CD4-positive, alpha-beta T cell treated with Interleukin-1 beta for 1 hour (primary cell): ENCODE measurements at regions not wholly inside any gene's neighbourhood (a gene's known extent, or its start where the extent isn't known, plus 50 kb on each side); places are given as distances from the start of the nearest gene placed in this dataset.
"Not testable (repeated sequence)": the region's sequence is repeated elsewhere in the genome, so short reads cannot be mapped to it uniquely, and the experiment has no call there.

ENCODE experiments used
- DNase-seq, 2 donors: peaks; one replicate each; pipeline ENCODE4 v3.0.0-alpha.2; 2020 to 2022

DNA sequence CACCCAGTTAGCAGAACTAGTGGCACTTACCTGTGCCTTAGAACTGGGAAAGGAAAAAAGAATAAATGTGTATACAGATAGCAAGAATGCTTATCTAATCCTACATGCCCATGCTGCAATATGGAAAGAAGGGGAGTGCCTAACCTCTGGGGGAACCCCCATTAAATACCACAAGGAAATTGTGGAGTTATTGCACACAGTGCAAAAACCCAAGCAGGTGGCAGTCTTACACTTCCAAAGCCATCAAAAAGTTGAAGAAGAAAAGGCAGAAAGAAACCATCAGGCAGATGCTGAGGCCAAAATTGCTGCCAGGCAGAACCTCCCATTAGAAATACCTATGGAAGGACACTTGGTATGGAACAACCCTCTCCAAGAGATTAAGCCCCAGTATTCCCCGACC is 246.1 kb upstream of the BTG1 start:
- peak in 1 of 2 donors; percentile 34 for DNase-seq

DNA sequence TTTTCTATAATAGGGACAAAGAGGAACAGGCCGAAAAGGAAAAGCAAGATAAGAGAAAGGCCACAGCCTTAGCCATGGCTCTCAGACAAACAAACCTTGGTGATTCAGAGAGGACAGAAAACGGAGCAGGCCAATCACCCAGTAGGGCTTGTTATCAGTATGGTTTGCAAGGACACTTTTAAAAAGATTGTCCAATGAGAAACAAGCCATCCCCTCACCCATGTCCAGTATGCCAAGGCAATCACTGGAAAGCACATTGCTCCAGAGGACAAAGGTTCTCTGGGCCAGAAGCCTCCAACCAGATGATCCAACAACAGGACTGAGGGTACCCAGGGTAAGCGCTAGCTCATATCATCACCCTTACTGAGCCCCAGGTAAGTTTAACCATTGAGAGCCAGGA is 243.8 kb upstream of the BTG1 start:
- no peak for DNase-seq

DNA sequence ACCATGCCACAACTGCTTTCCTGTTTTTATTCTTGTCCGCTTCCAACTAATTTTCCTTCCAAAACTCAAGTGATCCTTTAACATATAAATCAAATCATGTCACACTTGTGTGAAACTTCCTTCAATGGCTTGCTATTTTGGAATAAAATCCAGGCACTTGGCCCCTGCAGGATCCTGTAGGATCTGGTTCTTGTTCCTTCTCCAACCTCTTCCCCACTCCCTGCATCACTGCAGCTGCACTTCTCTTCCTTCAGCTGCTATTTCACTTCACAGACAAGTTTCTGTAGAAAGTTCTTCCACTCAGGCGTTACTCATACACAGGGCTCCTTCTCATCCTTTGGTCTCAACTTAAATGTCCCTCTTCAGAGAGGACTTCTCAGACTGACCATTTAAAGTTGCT is 239.7 kb upstream of the BTG1 start:
- DNase-seq, result no peak

DNA sequence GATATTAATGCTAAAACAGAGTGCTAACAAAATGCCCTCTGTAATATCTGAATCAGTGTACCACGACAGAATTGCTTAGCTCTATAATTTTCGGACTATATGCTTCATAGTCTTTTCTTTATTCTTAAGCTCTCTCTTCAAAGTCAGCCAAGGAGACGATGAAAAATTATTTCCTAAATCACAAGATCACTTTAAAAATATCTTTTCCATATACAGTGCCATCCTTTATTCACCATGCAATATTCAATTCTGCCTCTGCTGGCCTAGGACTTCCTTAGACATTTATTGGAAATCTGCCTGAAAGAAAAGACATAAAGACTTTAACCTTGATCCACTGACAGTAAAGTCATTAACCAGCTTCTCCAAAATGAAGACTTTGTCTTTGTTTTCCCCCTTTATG is 238.9 kb upstream of the BTG1 start:
- DNase-seq, result no peak

DNA sequence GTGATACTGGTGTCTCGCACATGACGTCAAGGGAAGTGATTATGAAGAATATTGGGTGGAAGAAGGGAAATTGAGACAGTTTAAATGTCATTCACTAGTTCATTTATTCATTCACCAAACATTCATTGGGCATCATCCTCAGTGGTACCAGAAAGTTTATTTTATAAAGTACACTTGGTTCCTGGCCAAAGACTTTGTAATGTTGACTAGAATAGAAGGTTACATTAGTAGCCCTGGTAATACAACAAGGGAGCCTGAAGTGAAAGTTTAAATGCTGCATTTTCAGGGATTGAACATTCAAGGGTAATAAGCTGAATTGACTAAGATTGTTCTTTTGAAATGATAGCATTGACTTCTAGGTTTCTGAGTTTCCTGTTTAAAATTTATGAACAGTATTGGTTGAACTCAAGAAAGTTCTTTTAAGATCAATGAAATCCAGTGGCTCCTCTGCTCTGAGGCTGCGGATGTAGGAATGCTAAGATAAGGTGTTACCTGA is 236.8 kb upstream of the BTG1 start:
- DNase-seq, result no peak

DNA sequence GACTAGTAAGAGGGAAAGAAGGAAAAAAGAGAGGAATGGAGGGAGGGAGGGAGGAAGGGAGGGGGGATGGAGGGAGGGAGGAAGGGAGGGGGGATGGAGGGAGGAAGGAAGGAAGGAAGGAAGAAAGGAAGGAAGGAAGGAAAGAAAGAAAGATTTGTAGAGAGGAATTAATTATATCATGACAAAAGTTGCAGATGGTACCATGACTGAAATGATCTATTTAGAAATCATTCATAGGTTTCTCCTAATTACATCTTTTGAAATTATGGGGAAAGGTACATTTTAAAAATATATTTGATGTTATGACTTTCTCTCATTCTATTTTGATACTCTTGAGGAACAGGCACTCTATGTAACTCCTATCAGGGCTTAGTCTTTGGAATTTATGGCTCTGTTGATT is 236.2 kb upstream of the BTG1 start:
- DNase-seq, result no peak

DNA sequence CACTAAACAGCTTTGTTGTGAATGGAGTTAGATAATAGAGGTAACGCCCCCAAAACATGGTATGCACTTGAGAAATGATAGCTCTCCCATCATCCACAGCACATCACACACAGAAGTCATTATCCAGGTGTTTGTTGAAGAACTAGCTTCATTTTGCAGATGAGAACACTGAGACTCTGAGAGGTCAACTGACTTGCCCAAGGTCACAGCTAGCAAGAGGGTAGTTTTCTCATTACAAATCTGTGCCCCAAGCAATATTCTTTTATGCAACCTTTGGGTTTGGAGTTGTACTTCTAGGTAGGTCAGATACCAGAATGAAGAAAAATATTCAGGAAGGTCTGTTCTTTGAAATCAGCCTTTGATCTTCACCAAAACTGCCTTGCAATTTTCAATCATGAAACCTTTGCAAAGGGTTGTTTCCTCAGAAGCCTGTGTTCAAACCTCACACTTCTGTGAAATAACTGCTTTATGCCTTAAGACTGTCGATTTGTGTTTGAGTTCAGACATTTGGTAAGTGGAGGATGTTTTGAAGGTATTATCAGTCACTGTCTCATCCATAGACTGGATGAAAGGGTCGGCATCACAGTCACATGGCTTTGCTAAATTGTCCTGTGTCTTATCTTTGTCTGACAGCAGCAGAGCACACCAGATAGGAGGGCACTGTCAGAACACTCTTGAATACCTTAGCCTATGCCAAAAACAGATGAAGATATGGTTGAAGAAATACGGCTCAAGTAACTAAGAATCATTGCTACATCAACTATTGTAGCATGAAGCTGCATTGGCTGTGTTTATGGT is 233.2 kb upstream of the BTG1 start:
- no peak for DNase-seq

DNA sequence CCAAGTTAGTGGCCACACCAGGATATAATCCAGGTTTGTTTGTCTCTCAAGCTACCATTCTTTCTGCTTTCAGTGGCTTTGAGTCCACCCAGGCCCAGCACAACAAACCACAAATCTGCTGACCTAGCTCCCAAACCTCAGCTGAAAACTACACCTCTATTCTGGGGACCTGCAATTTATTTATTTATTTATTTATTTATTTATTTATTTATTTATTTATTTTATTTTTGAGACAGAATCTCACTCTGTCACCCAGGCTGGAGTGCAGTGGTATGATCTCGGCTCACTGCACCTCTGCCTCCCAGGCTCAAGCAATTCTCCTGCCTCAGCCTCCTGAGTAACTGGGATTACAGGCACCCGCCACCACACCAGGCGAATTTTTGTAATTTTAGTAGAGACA is 229.9 kb upstream of the BTG1 start:
- not testable (repeated sequence) for DNase-seq

DNA sequence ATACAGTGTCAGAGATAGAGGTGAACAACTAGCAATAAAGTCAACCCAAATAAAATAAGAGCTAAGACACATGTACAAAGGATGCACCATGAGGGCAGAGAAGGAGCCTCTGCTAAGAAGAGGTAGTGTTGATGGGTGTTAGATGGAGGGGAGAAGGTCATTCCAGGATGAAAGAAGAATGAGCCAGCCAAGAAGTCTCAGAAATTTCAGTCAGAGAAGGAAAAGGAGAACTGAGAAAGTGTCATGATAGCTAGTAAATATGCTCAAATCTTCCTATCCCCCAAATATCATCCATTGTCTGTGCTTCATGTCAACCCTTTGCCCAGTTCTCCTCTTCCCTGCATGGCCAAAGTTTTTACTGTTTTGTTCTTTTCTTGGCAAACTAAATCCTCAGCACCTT is 225.2 kb upstream of the BTG1 start:
- DNase-seq, result no peak

DNA sequence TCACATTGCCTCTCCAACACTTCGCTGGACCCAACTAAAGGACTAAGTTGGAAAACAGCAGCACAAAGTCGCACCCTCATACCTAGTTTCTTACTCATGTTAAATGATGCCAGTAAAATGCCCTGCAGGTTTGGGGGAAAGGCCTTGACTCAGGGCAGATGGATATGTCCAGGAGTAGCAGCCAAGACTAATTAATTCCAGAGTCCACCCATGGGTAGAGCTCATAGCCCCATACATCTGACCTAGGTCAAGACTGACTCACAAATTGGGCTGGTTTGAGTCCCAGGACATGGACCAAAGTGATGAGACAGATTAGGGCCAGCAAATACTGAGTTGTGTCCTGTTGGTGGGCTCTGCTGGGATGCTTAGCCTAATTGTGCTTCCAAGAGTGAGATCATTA is 224.0 kb upstream of the BTG1 start:
- DNase-seq, result no peak

DNA sequence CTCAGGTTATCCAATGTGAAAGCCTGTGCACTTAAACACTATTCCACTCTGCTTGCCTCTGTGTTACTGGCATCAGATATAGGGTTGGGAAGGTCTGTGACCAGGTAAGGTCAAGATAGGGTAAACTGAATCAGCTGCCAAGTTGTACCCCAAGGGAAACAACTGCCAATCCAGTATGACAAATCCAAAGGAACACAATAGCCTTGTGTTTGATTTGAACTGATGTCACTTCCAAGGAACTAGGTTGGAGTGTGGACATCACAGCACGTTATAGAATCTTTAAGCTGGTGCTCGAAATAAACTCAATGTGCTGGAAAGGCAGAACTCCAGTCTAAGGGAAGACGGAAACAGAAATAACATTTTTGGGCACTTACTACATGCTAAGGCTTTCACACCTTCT is 223.4 kb upstream of the BTG1 start:
- no peak for DNase-seq

DNA sequence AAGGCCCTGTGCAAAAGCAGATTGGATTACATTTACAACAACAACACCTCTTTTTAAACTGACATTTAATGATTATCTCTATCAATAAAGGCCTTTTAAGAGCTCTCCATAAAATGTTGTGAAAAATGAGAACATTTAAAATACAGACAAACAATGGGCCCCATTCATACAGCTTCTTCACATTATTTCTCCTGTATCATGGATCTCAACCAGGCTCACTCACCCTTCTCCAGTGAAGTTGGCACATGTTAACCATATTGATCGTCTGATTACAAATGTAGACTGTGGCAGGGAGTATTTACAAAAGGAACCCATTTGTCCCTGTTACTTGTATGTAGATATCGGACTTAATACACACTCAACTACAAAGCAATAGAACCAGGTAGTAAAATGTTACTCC is 220.2 kb upstream of the BTG1 start:
- DNase-seq, result no peak

DNA sequence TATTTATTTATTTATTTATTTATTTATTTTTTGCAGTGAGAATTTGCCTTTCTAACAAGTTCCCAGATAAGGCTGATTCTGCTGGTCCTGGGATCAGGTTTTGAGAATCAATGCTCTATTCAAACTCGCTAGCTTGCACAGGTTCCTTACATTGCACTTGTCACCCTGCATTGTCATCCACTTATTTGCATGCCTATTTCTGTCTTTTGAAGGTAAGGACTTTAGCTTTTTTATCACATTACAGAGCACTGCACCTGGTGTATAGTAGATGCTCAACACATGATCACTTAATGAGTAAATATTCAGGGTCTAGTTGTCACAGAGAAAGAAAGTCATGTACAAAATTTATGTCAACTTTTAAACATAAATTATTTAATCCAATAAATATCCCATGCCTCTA is 219.7 kb upstream of the BTG1 start:
- no peak for DNase-seq

DNA sequence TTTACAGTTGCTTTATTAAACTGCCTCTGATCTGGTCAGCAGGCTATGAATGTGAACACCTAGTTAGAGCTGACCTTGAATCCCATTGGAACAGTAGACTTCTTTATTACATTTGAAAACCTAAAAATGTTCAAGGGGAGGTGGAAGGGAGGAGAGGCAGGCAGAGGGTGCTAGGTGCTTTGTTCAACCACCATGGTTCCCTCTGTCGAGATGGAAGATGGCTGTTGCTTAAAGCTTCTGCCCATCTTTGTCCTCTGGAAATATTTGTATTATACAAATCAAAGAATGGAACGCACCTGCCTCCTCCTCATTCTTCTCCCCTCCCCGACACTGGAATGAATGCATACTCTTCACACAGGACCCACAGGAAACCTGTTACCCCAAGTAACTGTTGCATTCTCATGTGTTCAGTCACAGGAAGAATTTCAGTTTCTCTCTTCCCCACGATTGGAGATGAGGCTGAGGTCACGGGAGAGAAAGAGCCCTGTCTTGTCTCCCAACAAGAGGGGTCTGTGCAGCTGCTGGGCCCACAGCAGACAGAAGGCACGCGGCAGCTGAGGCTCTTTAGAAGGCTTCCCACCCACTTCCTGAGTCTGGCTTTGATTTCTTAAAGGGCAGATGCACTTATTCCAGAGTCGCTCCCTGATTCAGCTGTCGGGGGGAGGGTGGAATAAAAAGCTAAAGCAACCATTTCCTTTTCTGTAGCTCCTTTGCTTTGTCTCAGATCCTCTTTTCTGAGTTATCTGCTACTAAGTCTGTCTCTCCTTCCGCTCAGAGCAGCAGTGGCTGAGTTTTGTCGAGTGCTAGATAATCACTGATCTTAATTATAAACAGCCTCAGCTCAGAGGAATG is 217.9 kb upstream of the BTG1 start:
- peak; percentile 59 to 62 for DNase-seq

DNA sequence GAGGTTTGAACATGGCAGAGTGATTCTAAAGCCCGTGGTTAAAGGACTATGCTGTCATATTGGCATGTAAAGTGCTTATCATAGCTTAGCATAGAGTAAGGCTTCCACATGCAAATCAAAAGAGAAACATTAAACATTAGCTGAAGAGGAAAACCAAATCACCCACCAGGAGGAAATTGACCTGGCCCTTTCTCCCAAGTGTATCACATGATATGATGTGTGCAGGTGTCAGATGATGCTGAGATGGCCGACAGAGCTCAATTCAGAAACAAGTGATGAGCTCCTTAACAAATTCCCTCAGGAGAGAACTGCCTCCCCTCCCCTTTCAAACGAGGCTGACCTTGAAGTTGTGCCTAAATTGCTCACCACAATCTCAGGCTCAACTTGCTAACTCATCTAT is 217.1 kb upstream of the BTG1 start:
- DNase-seq, result peak; percentile 38 to 42

DNA sequence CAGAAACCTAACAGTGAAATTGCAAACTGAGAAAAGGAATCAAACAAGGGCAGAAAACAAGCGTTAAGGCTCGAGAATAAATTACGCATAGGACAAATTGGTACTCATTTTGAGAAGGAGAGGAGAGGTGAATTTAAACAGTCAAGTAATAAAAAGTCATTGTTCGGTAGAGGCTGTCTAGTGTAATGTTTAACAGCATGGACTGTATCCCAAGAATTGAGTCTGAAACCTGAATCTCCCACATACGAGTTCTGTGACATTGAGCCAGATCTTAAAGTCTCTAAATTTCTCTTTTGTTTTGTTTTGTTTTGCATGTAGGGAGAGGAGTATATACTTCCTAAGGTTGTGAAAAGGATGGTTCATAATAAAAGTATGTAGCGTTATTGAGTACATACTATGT is 216.5 kb upstream of the BTG1 start:
- DNase-seq, result no peak

DNA sequence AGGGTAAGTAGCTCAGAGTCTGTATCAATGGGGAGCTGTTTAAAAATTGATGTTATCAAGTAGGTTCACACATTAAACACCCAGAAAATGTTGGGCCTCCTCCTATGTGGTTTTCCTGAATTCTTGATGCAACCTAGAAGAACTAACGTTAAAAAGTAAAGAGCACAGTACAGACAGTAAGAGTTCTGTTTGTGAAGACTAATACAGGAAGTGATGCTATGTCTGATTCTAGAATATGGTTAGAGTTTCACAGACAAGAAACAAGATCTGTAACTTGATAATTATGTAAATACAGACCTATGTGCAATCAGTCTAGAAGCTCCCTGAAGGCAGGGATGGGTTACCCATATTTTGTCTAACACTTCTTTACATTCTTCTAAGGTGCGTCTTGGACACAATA is 214.9 kb upstream of the BTG1 start:
- DNase-seq, result peak in 1 of 2 donors; percentile 61

DNA sequence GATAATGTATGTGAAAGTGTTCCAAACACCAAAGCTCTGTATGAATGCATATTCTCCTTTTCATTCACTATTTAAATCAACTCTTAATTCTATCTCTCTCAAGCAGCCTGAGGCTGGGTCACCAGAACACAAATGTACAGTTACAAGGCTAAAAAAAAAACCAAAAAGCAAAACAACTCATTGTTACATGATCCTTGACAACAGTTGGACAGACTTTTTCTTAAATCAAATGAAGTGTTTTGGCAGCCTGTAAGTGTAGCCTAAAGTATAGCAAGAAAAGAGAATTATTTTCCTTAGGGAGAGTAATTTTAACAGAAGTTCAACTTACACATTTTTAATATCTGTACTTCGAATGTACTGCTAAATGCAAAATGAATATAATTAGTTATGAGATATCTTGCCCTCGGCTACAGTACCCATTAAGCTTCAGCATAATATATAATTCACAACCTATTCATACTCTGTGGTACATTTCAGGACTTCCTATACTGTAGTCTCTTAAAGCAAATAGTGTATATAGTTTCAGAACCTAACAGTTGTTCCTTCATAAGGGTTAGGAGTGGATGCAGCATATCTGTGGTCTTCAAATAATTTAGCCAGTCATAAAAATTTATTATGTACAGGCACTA is 214.0 kb upstream of the BTG1 start:
- DNase-seq, result no peak

DNA sequence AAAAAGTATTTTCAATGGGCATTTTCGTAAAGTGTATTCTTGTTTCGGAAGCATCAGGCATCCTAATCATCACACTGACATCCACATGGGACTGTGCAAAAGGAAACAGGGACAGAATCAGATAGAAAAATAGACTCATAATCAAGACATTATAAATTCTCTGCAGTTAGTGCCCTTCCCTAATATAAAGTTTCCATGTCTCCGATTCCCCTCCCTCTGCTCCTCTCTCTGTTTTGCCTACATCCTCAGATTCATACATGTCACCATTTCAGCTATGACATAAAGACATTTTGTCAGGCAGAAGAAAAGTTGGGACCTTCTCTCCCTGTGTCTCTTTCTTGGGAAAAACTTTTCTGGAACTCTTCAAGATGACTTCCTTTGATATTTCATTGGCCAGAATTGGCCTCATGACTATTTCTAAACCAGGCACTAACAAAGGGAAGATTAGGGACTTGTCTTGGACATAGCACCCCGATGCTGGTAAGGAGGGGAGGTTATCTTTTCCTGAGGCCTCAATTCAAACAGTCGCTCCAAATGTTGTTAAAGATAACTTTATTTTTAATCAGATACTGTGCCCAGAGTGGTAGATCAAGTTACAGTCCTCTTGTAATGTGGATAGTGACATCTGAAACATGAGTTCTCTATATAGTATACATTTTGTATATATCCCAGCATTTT is 212.1 kb upstream of the BTG1 start:
- no peak for DNase-seq

DNA sequence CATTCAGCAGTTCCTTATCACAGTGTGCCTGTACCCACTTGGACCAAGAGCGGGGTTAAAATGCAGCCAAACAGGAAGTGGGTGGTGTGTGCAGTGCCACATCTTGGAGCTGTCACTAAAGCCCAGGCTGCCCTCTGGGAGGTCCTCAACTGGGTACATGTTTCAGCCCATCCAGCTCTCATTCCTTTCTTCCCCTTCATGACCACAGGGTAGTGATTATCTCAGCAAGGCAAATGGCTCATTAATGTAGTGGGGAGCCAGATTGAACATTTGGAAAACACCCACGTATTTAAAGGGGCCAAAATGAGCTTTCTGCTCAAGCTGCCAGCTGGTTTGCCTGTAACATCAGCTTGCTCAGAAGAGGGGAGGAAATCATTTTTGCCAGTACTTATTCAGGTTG is 210.8 kb upstream of the BTG1 start:
- no peak for DNase-seq

DNA sequence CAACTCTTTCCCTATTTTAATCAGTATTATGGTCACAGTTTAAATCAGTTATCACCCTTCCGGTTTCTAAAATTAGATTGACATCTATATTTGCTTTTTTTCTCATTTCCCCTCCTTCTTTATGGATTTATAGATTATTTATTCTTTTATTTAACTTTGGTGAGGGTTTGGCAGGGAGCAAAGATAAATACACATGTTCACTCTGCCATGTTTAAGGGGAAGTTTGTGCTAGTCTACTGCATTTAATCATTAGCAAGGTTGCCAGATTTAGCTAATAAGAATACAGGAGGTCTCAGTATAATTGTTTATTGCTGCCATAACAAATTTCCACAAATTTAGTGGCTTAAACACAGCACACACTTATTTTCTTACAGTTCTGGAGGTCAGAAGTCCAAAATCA is 204.0 kb upstream of the BTG1 start:
- no peak for DNase-seq

DNA sequence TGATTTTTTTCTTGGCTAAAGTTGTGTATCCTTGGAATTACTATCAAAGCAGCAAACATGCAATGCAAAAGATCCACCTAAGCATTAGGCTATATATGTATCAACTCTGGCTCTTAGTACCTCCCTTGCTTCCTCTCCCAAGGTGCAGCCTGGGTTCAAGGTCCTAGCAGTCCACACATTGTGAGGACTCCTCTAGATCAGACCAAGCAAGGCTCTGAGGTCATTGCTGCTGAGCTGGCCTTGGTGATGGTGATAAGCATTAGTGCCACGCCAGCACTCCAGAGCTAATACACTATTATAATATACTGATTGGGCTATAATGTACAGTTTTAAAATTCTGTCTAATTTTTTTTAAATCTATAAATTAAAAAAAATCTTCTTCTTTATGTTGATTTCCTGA is 196.9 kb upstream of the BTG1 start:
- no peak for DNase-seq

DNA sequence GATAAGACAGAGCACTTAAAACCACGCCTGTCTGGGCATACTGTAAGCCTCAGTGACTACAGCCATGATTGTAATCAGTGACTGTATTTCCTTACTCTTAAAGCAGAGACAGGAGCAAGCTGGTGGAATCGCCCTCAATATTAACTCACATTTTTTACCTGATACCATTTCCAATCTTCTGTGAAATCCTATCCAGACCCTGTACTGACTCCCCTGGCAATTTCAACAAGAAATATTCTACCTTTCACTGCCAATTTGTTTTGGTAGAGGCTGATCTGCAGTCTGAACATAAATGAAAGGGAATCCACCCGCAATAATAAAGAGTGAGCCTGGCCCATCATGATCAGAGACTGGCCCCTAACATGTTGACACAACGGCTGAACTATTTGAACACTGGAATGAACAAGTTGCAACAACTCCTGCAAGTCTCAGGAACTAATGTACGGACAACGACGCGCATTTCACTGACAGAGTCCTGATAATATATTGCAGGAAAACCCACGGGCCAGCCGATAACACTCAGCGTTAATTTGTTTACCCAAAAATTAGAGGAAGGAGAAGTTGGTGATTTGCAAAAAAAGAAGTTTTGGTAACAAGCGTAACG is 195.5 kb upstream of the BTG1 start:
- no peak for DNase-seq
